Vagina (tissue), 2 donors: ENCODE measurements at regions not wholly inside any gene's neighbourhood (a gene's known extent, or its start where the extent isn't known, plus 50 kb on each side); places are given as distances from the start of the nearest gene placed in this dataset.

Experiments
- DNase-seq, 2 donors: peaks; one replicate each; pipeline ENCODE4 v3.0.0-alpha.2; 2017; ENCODE audit errors: extremely low spot score in 2 of 2
- H3K27ac ChIP-seq: fragments of 200-600 bp; sonication (generic); one replicate; pipeline ENCODE4 v1.5.1; 2019
- H3K27me3 ChIP-seq: fragments of 200-600 bp; sonication (generic); one replicate; pipeline ENCODE4 v1.5.1; 2019
- H3K36me3 ChIP-seq, 2 donors: fragments of 200-600 bp; sonication (generic); one replicate each; pipeline ENCODE4 v1.5.1; 2017 to 2019
- H3K4me1 ChIP-seq: fragments of 200-600 bp; sonication (generic); one replicate; pipeline ENCODE4 v1.5.1; 2019
- H3K4me3 ChIP-seq, 2 donors: fragments of 200-600 bp; sonication (generic); 1 replicate in 1 of 2; 2 replicates in 1 of 2; pipeline ENCODE4 v1.5.1; 2016 to 2019
- H3K9me3 ChIP-seq: fragments of 200-600 bp; sonication (generic); one replicate; pipeline ENCODE4 v1.5.1; 2019
- POLR2A ChIP-seq, 2 donors: fragments of 450-650 bp; IDR thresholded peaks; one replicate each; pipeline ENCODE4 v1.6.1; 2017; ENCODE audit warnings: antibody characterized with exemption in 2 of 2, mild to moderate bottlenecking in 2 of 2, moderate library complexity in 2 of 2
- POLR2AphosphoS5 ChIP-seq, 2 donors: sonication (generic); formaldehyde crosslinking; IDR thresholded peaks; one replicate each; pipeline ENCODE4 v1.9.0; 2017; ENCODE audit warnings: antibody characterized with exemption in 2 of 2, mild to moderate bottlenecking in 2 of 2, low read depth in 1 of 2; ENCODE audit not compliant: insufficient read depth in 1 of 2
- intact Hi-C: fragments of 100-400 bp; cut with DNase I; formaldehyde crosslinking; loops from one replicate; pipeline ENCODE4 v1.15.1; 2023
- TF ChIP-seq, protein P1 (sequence below), 3 experiments: fragments of 450-650 bp in 2 of 3; fragments of 200-600 bp in 1 of 3; sonication (generic) in 1 of 3; IDR thresholded peaks; one replicate each; pipeline ENCODE4 v1.5.1; 2017 to 2019; ENCODE audit warnings: antibody characterized with exemption in 3 of 3, mild to moderate bottlenecking in 2 of 3, moderate library complexity in 2 of 3

- Histone ChIP-seq H3K36me3 (no peaks in the 10 kb centered on the region), H3K9me3 (no peaks in the 10 kb centered on the region), H3K4me3 (no peak overlapping the region), H3K27me3 (no peaks in the 10 kb centered on the region), H3K4me1 (no peaks in the 10 kb centered on the region), H3K27ac (no peak overlapping the region)
- intact Hi-C loops = loop anchor here (5.0 kb wide), 1 partner anchor 1773 kb away; no protein-coding TSS in a partner anchor
- DNase-seq = no peak
- TF ChIP-seq POLR2AphosphoS5 (IDR thresholded peaks at IDR 0.05; ENCODE audit: insufficient read depth in 1 of 2, low read depth in 1 of 2) (no peak), POLR2A (IDR thresholded peaks at IDR 0.05) (no peak)
- TF ChIP-seq, protein P1, sequence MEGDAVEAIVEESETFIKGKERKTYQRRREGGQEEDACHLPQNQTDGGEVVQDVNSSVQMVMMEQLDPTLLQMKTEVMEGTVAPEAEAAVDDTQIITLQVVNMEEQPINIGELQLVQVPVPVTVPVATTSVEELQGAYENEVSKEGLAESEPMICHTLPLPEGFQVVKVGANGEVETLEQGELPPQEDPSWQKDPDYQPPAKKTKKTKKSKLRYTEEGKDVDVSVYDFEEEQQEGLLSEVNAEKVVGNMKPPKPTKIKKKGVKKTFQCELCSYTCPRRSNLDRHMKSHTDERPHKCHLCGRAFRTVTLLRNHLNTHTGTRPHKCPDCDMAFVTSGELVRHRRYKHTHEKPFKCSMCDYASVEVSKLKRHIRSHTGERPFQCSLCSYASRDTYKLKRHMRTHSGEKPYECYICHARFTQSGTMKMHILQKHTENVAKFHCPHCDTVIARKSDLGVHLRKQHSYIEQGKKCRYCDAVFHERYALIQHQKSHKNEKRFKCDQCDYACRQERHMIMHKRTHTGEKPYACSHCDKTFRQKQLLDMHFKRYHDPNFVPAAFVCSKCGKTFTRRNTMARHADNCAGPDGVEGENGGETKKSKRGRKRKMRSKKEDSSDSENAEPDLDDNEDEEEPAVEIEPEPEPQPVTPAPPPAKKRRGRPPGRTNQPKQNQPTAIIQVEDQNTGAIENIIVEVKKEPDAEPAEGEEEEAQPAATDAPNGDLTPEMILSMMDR (IDR thresholded peaks at IDR 0.05) = no peak
These were observed 240.5 kb upstream of the DAB2 start for GRCh38 chr5:39665328-39665727.

- Histone ChIP-seq H3K27me3 (no peaks in the 10 kb centered on the region), H3K36me3 (no peaks in the 10 kb centered on the region), H3K4me3 (no peak overlapping the region), H3K27ac (no peak overlapping the region), H3K9me3 (no peaks in the 10 kb centered on the region), H3K4me1 (no peaks in the 10 kb centered on the region)
- intact Hi-C loops = no loop called here
- TF ChIP-seq, protein P1 (IDR thresholded peaks at IDR 0.05) = no peak
- TF ChIP-seq POLR2A (IDR thresholded peaks at IDR 0.05) = no peak
- TF ChIP-seq POLR2AphosphoS5 (IDR thresholded peaks at IDR 0.05; ENCODE audit: insufficient read depth in 1 of 2, low read depth in 1 of 2) = no peak
- no peak for DNase-seq
These were observed 238.2 kb upstream of the DAB2 start for GRCh38 chr5:39662945-39663344.

GRCh38 chr5:39661026-39661779 is 236.4 kb upstream of the DAB2 start:
- no peak for DNase-seq
- Histone ChIP-seq H3K9me3 (no peaks in the 10 kb centered on the region), H3K4me1 (no peaks in the 10 kb centered on the region), H3K4me3 (no peak overlapping the region), H3K27ac (no peak overlapping the region), H3K27me3 (no peaks in the 10 kb centered on the region), H3K36me3 (no peaks in the 10 kb centered on the region)
- no peak for TF ChIP-seq POLR2AphosphoS5 (IDR thresholded peaks at IDR 0.05; ENCODE audit: insufficient read depth in 1 of 2, low read depth in 1 of 2)
- TF ChIP-seq, protein P1 (IDR thresholded peaks at IDR 0.05) = no peak
- TF ChIP-seq POLR2A (IDR thresholded peaks at IDR 0.05) = no peak
- intact Hi-C loops = no loop called here

- intact Hi-C loops = no loop called here
- DNase-seq = no peak
- TF ChIP-seq, protein P1 (IDR thresholded peaks at IDR 0.05) = no peak
- TF ChIP-seq POLR2AphosphoS5 (IDR thresholded peaks at IDR 0.05; ENCODE audit: insufficient read depth in 1 of 2, low read depth in 1 of 2) (no peak), POLR2A (IDR thresholded peaks at IDR 0.05) (no peak)
- Histone ChIP-seq H3K9me3 (no peaks in the 10 kb centered on the region), H3K4me3 (no peak overlapping the region), H3K27me3 (no peaks in the 10 kb centered on the region), H3K27ac (no peak overlapping the region), H3K4me1 (no peaks in the 10 kb centered on the region), H3K36me3 (no peaks in the 10 kb centered on the region)
These were observed 235.2 kb upstream of the DAB2 start for GRCh38 chr5:39660020-39660419.

DNA sequence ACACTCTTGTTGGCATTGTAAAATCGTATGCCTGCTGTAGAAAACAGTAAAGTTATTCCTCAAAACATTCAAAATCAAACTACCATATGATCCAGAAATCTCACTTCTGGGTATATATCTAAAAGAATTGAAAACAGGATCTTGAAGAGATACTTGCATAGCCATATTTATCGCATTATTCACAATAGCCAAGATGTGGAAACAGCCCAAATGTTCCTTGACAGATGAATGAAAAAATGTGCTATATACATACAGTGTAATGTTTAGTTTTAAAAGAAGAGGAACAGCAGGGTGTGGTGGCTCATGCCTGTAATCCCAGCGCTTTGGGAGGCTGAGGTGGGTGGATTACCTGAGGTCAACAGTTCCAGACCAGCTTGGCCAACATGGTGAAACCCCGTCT is 234.1 kb upstream of the DAB2 start:
- H3K27ac ChIP-seq = no peak overlapping the region
- no peaks in the 10 kb centered on the region for H3K27me3 ChIP-seq
- H3K4me3 ChIP-seq = no peak overlapping the region
- no peaks in the 10 kb centered on the region for H3K9me3 ChIP-seq
- DNase-seq = no peak
- H3K36me3 ChIP-seq = no peaks in the 10 kb centered on the region
- H3K4me1 ChIP-seq = no peaks in the 10 kb centered on the region
- intact Hi-C loops = no loop called here
- no peak for TF ChIP-seq POLR2AphosphoS5 (IDR thresholded peaks at IDR 0.05; ENCODE audit: insufficient read depth in 1 of 2, low read depth in 1 of 2)
- TF ChIP-seq, protein P1 (IDR thresholded peaks at IDR 0.05) = no peak
- TF ChIP-seq POLR2A (IDR thresholded peaks at IDR 0.05) = no peak
